Hippocampal formation (tissue), 2 donors: ENCODE measurements at regions not wholly inside any gene's neighbourhood (a gene's known extent, or its start where the extent isn't known, plus 50 kb on each side); places are given as distances from the start of the nearest gene placed in this dataset.
"Not testable (repeated sequence)": the region's sequence is repeated elsewhere in the genome, so short reads cannot be mapped to it uniquely, and the experiment has no call there.

Source experiments
- DNase-seq, 2 donors: peaks; one replicate each; lab custom pipeline; 2025; lab: John Stamatoyannopoulos, UW

GRCh38 chr5:17326600-17327037, 109.2 kb downstream of the BASP1 start:
- DNase-seq: no peak

- no peak for DNase-seq
These were observed 109.7 kb downstream of the BASP1 start for GRCh38 chr5:17327048-17327625.

GRCh38 chr5:17329571-17329970, 112.1 kb downstream of the BASP1 start:
- no peak for DNase-seq

GRCh38 chr5:17330386-17330785, 113.0 kb downstream of the BASP1 start:
- no peak for DNase-seq

- no peak for DNase-seq
These were observed 114.2 kb downstream of the BASP1 start for GRCh38 chr5:17331651-17332050.

GRCh38 chr5:17333755-17334154, 116.3 kb downstream of the BASP1 start:
- no peak for DNase-seq

- DNase-seq: no peak
These were observed 118.6 kb downstream of the BASP1 start for GRCh38 chr5:17336054-17336453.

GRCh38 chr5:17336723-17337122, 119.3 kb downstream of the BASP1 start:
- not testable (repeated sequence) for DNase-seq

- no peak for DNase-seq
These were observed 122.4 kb downstream of the BASP1 start for GRCh38 chr5:17339841-17340240.

- DNase-seq: no peak
These were observed 122.9 kb downstream of the BASP1 start for GRCh38 chr5:17340379-17340778.

- DNase-seq: no peak
These were observed 123.4 kb downstream of the BASP1 start for GRCh38 chr5:17340819-17341218.

GRCh38 chr5:17343675-17344074, 126.2 kb downstream of the BASP1 start:
- DNase-seq: no peak

- DNase-seq: no peak
These were observed 129.4 kb downstream of the BASP1 start for GRCh38 chr5:17346811-17347210.

- no peak for DNase-seq
These were observed 134.8 kb downstream of the BASP1 start for GRCh38 chr5:17352223-17352622.

GRCh38 chr5:17354265-17354664, 136.8 kb downstream of the BASP1 start:
- no peak for DNase-seq

- no peak for DNase-seq
These were observed 138.3 kb downstream of the BASP1 start for GRCh38 chr5:17355586-17356346.

GRCh38 chr5:17356551-17356950, 139.1 kb downstream of the BASP1 start:
- no peak for DNase-seq

- DNase-seq: no peak
These were observed 140.1 kb downstream of the BASP1 start for GRCh38 chr5:17357504-17357903.

- DNase-seq: no peak
These were observed 140.0 kb upstream of the TAF11L2 start for GRCh38 chr5:17358031-17358430.

GRCh38 chr5:17359451-17360011, 138.5 kb upstream of the TAF11L2 start:
- DNase-seq: no peak

GRCh38 chr5:17360879-17361278, 137.2 kb upstream of the TAF11L2 start:
- no peak for DNase-seq

GRCh38 chr5:17361331-17361730, 136.7 kb upstream of the TAF11L2 start:
- no peak for DNase-seq
